MM.1S (cell line): ENCODE measurements at regions not wholly inside any gene's neighbourhood (a gene's known extent, or its start where the extent isn't known, plus 50 kb on each side); places are given as distances from the start of the nearest gene placed in this dataset.

ENCODE experiments used
- DNase-seq: peaks from one replicate; pipeline ENCODE4 v3.0.0-alpha.2; 2015
- H2AFZ ChIP-seq: fragments of 300-600 bp; sonication (generic); 2 replicates; pipeline ENCODE4 v1.6.0; 2016; ENCODE audit warnings: antibody characterized with exemption, low read length
- H3F3A ChIP-seq: fragments of 300-600 bp; sonication (generic); 2 replicates; pipeline ENCODE4 v1.6.1; 2016; ENCODE audit warnings: mild to moderate bottlenecking, antibody characterized with exemption, low read length, moderate library complexity, mixed read lengths; ENCODE audit not compliant: insufficient read depth
- H3K27ac ChIP-seq: fragments of 300-600 bp; sonication (generic); 2 replicates; pipeline ENCODE4 v1.5.1; 2016; ENCODE audit warnings: mild to moderate bottlenecking, low read length
- H3K27me3 ChIP-seq: fragments of 300-600 bp; sonication (generic); replicated peaks from 2 replicates; pipeline ENCODE4 v1.6.0; 2016; ENCODE audit warnings: low read length; ENCODE audit not compliant: insufficient read depth
- H3K36me3 ChIP-seq: fragments of 300-600 bp; sonication (generic); replicated peaks from 2 replicates; pipeline ENCODE4 v1.6.1; 2016; ENCODE audit warnings: mild to moderate bottlenecking, low read length, mixed read lengths; ENCODE audit not compliant: insufficient read depth
- H3K4me1 ChIP-seq: fragments of 300-600 bp; sonication (generic); 2 replicates; pipeline ENCODE4 v1.6.1; 2016; ENCODE audit warnings: low read length, mixed read lengths
- H3K4me2 ChIP-seq: fragments of 300-600 bp; sonication (generic); 2 replicates; pipeline ENCODE4 v1.6.0; 2016; ENCODE audit warnings: low read depth, low read length
- H3K4me3 ChIP-seq: fragments of 300-600 bp; sonication (generic); 2 replicates; pipeline ENCODE4 v1.5.1; 2016; ENCODE audit warnings: low read length, mixed read lengths
- H3K79me2 ChIP-seq: fragments of 300-600 bp; sonication (generic); 2 replicates; pipeline ENCODE4 v1.6.1; 2016; ENCODE audit warnings: mixed run types, low read length, mixed read lengths
- H3K9ac ChIP-seq: fragments of 300-600 bp; sonication (generic); 2 replicates; pipeline ENCODE4 v1.6.1; 2016; ENCODE audit warnings: low read length, mixed read lengths
- H3K9me2 ChIP-seq: fragments of 300-600 bp; sonication (generic); replicated peaks from 2 replicates; pipeline ENCODE4 v1.6.1; 2016; ENCODE audit warnings: mild to moderate bottlenecking, low read length, mixed read lengths; ENCODE audit not compliant: insufficient read depth
- H3K9me3 ChIP-seq: fragments of 300-600 bp; sonication (generic); replicated peaks from 2 replicates; pipeline ENCODE4 v1.6.1; 2016; ENCODE audit warnings: mild to moderate bottlenecking, low read length, mixed read lengths; ENCODE audit not compliant: insufficient read depth
- H4K20me1 ChIP-seq: fragments of 300-600 bp; sonication (generic); 2 replicates; pipeline ENCODE4 v1.6.1; 2016; ENCODE audit warnings: mild to moderate bottlenecking, low read length, moderate library complexity, mixed read lengths; ENCODE audit not compliant: insufficient read depth
- CTCF ChIP-seq: fragments of 300-600 bp; sonication (generic); IDR thresholded peaks from 2 replicates; pipeline ENCODE4 v1.5.1; 2016; ENCODE audit warnings: antibody characterized with exemption, low read length, mixed read lengths
- EZH2 ChIP-seq: fragments of 300-600 bp; sonication (generic); optimal IDR thresholded peaks from 2 replicates; pipeline ENCODE3; 2017; ENCODE audit warnings: low read depth, mild to moderate bottlenecking, antibody characterized with exemption, low read length, mixed read lengths
- EZH2phosphoT487 ChIP-seq: fragments of 300-600 bp; sonication (generic); IDR thresholded peaks from 2 replicates; pipeline ENCODE4 v1.6.1; 2018; ENCODE audit warnings: antibody characterized with exemption, low read length

- H3K36me3 ChIP-seq = no peaks in the 10 kb centered on the region
- H3K4me1 ChIP-seq = no peaks in the 10 kb centered on the region
- no peak overlapping the region for H3K4me3 ChIP-seq
- H3K9me2 ChIP-seq = no peaks in the 10 kb centered on the region
- no peaks in the 10 kb centered on the region for H3K79me2 ChIP-seq
- no peak overlapping the region for H2AFZ ChIP-seq
- no peak overlapping the region for H3K9ac ChIP-seq
- no peaks in the 10 kb centered on the region for H4K20me1 ChIP-seq
- no peaks in the 10 kb centered on the region for H3K27me3 ChIP-seq
- H3K27ac ChIP-seq = no peak overlapping the region
- no peak for DNase-seq
- no peaks in the 10 kb centered on the region for H3F3A ChIP-seq
- TF ChIP-seq EZH2 (no peak), EZH2phosphoT487 (no peak), CTCF (no peak)
- H3K4me2 ChIP-seq = no peak overlapping the region
- H3K9me3 ChIP-seq = no peaks in the 10 kb centered on the region
Observed at GRCh38 chr2:103218516-103218915, 456.7 kb downstream of the TMEM182 start.

GRCh38 chr2:103219398-103219797, 457.6 kb downstream of the TMEM182 start:
- no peak overlapping the region for H3K4me2 ChIP-seq
- no peak overlapping the region for H3K9ac ChIP-seq
- TF ChIP-seq CTCF = no peak
- TF ChIP-seq EZH2 = no peak
- no peak for TF ChIP-seq EZH2phosphoT487
- H3K4me1 ChIP-seq = no peaks in the 10 kb centered on the region
- H3K27ac ChIP-seq = no peak overlapping the region
- no peaks in the 10 kb centered on the region for H3K9me3 ChIP-seq
- no peaks in the 10 kb centered on the region for H4K20me1 ChIP-seq
- H3F3A ChIP-seq = no peaks in the 10 kb centered on the region
- H3K27me3 ChIP-seq = no peaks in the 10 kb centered on the region
- H2AFZ ChIP-seq = no peak overlapping the region
- no peaks in the 10 kb centered on the region for H3K9me2 ChIP-seq
- no peaks in the 10 kb centered on the region for H3K36me3 ChIP-seq
- H3K4me3 ChIP-seq = no peak overlapping the region
- no peak for DNase-seq
- H3K79me2 ChIP-seq = no peaks in the 10 kb centered on the region

GRCh38 chr2:103222969-103223368, 461.1 kb downstream of the TMEM182 start:
- no peak overlapping the region for H3K4me2 ChIP-seq
- TF ChIP-seq EZH2 (no peak), EZH2phosphoT487 (no peak), CTCF (no peak)
- H3K9me2 ChIP-seq = no peaks in the 10 kb centered on the region
- H3K4me1 ChIP-seq = no peaks in the 10 kb centered on the region
- DNase-seq = no peak
- no peak overlapping the region for H2AFZ ChIP-seq
- no peaks in the 10 kb centered on the region for H3K27me3 ChIP-seq
- no peaks in the 10 kb centered on the region for H3F3A ChIP-seq
- no peaks in the 10 kb centered on the region for H4K20me1 ChIP-seq
- H3K4me3 ChIP-seq = no peak overlapping the region
- no peak overlapping the region for H3K9ac ChIP-seq
- no peaks in the 10 kb centered on the region for H3K36me3 ChIP-seq
- H3K9me3 ChIP-seq = no peaks in the 10 kb centered on the region
- no peaks in the 10 kb centered on the region for H3K79me2 ChIP-seq
- H3K27ac ChIP-seq = no peak overlapping the region
